ENCODE measurements at regions not wholly inside any gene's neighbourhood (a gene's known extent, or its start where the extent isn't known, plus 50 kb on each side); places are given as distances from the start of the nearest gene placed in this dataset.

DNA sequence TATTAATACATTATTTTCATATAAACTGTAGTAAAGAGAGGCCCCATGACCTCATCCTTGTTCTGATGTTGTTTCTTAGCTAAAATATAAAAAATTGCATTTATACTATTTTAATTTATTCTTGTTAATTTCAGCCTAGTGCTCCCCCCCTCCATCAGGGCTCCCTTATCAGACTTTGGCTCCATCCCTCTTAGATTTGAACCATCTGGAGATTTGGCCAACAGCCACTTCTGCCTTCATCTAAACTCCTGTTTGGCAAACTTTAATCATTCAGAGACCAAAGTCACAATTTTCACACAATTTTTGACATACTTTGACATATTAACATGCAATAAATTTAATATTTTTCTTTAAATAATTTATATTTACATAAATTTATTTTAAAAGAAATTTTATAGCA lies 569.3 kb downstream of the TDRD15 start:
- no peak for DNase-seq (ENCODE audit: low read depth in 3 of 3)

DNA sequence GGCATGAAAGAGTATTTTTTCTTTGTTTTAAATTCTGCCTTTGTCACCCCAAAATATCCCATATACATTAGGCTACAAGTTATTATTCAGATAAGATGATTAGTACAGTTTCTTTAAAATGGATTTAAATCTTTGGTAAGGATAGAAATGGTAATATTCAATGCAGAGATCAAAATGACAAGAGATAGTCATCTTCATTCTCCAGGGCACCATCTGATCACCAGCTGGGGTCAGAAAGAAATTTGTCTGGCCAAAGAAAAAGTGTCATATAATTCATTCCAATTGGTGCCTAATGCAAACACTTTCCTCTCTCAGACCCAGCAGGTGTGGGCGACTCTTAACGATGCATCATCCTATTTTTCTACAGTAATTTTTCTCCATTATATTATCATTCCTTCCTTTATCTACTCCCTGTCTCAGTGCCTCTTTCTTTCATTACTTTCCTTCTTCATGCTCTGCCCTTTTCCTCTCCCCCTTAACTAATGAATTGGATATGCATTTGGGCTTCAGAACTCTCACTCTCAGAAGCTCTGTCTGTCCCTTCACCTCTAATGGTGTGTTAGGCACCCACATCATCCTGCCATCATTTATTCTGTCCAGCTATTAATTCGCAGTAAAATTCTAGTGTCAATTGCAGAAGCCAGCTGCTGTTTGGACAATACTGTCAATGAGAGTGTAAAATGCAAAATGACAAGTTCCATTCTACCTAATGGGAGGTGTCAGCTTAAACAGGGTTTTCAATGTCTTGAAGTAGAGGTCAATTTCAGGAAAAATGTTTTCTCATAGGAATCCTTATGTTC lies 570.5 kb downstream of the TDRD15 start:
- no peak for DNase-seq (ENCODE audit: low read depth in 3 of 3)

DNA sequence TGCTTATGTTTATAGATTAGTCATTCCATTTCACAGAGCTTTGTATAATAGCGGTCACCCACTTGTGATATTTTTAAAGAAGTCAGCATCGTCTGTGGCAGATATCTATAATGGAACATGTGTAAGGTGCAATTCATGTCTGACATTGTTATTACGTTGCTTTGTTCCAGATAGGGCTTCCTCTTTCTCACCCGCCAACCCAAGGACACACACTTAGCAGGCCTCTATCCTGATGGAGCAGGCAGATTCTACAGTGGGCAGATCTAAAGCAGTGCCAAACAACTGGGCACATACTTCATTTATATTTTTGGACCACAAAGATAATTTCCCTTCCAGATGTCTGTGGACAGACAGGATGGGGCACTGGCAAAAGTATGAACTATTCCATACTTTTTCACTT lies 573.1 kb downstream of the TDRD15 start:
- DNase-seq (ENCODE audit: low read depth in 3 of 3) = no peak

DNA sequence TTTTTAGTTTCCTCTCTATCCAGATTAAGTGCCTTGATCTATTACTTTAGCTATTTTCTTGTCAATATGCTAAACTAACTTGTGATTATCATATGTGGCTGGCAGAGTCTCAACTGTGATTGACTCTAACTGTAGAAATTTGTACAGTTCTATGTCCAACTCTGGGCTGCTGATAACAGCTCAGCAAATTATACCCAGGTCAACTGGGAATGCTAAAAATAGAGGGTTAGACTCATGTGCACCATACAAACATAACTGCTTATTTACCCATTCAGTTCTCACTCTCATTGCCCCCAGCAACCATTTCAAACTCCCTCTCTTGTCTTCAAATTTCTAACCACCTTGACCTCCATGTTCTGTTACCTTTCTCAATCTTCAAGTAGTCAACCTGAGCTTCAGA lies 576.9 kb downstream of the TDRD15 start:
- no peak for DNase-seq (ENCODE audit: low read depth in 3 of 3)

DNA sequence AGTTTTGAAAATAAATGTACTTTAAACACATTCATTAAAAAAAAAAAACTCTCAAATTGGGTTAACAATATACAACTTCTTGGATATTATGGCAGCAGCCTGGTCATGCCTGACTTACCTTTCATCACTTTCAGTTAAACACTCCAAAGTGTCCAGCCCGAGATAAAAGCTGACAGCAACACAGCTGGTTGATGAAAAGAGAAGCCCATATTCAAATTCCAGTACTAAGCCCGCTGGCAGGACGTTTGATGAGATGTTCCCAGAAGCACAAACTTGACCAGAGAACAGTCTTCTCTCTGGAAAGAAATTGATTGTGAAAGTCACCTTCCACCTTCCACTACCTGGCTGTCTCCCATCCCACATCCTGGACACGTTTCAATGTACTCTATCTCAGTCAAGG lies 586.3 kb downstream of the TDRD15 start:
- DNase-seq (ENCODE audit: low read depth in 3 of 3) = no peak

DNA sequence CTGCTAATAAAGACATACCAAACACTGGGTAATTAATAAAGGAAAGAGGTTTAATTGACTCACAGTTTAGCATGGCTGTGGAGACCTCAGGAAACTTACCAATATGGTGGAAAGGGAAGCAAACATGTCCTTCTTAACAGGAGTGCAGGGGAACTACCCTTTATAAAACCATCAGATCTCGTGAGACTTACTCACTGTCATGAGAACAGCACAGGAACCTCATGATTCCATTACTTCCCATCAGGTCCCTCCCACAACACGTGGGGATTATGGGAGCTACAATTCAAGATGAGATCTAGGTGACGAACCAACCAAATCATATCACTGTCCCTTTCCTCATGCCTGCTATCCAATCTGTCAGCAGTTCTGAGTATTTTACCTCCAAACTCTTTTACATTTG lies 586.7 kb downstream of the TDRD15 start:
- no peak for DNase-seq (ENCODE audit: low read depth in 3 of 3)

DNA sequence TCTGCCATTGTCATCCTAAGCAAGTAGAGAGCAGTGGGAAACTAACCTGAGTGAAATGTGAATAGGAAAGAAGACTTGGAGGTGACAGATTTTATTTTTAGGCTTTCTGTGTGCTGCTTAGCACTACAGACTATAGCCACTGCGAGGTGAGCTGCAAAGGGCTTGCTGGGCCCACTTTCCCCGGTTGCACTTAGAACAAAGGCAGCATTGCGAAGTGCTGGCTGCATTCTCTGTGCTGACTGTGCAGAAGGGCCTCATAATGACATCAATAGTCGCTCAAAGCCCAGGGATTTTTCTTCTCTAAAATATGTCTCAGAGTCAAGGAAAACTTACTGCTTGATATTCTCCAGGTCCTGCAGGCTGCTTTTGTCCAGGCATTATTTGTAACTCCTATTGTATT lies 592.1 kb downstream of the TDRD15 start:
- no peak for DNase-seq (ENCODE audit: low read depth in 3 of 3)

DNA sequence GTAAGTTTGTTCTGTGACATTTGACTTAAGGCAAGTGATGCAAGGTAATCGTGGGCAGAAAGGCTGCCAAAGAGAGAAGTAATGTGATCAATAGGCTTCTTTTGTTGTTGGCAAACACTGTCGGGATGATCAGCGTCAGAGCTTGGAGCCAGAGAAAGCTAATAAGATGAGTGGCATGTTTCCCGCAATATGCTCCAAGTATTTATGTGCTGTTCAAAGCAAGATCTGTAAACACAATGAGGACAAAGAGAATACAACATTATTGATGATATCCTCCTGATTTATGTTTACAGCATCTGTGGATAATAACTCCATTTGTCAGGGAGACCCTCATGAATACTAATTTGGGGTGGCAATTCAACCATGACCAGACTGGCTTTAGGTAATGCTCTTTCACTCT lies 603.3 kb downstream of the TDRD15 start:
- no peak for DNase-seq (ENCODE audit: low read depth in 3 of 3)

DNA sequence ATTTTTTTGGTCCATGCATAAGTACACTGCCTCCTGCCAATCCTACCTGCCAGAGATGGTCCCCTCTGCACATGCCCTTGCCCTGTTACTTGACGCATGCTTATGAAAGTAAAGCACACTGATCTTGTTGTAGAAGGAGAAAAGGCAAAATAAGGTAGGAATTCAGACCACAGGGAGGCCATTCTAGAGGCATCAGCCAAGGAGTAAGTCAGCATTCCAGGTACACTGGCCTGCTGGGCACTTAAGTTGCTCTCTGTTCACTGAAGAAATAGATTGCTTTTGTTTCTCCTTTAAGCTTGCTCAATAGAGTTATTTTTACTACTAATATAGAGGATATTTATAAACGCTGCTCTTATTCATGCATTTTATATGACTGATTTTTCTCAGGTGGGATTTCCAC lies 604.4 kb downstream of the TDRD15 start:
- DNase-seq (ENCODE audit: low read depth in 3 of 3) = no peak

DNA sequence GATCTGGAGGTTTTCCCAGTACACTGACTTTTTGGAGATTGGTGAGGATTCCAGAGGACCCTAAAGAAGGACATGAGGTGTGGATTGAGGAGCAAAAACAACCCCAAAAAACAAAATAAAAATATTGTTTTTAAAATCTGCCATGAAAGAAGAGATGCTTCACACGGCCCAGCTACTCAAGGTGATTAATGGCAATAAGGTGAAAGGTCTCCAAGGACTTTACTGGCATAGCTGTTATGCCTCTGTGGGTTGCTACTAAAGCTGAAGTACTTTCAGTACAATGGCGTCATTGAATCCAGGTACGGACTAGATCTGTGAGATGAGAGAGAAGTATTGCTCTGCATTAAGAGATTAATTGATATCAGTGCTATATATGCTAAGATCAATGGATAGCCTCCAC lies 606.4 kb downstream of the TDRD15 start:
- DNase-seq (ENCODE audit: low read depth in 3 of 3) = no peak

DNA sequence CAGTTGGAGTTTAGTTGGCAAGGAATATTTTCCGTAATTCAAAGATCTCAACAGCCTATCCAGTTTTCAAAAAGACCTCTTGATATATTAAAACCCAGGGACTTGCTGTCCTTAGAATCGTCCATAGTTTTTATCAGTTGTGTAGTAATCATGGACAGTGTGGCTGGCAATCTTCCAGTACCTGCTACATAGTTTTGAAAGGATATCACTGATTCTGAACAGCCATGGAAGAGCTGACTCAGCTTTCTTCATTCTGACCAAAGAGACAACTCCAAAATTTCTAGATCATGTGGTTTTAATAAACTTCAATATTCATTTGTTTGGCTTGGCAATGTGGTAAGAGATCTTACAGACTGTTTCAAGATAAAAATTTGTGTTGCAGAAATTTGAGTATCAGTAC lies 616.7 kb downstream of the TDRD15 start:
- no peak for DNase-seq (ENCODE audit: low read depth in 3 of 3)

DNA sequence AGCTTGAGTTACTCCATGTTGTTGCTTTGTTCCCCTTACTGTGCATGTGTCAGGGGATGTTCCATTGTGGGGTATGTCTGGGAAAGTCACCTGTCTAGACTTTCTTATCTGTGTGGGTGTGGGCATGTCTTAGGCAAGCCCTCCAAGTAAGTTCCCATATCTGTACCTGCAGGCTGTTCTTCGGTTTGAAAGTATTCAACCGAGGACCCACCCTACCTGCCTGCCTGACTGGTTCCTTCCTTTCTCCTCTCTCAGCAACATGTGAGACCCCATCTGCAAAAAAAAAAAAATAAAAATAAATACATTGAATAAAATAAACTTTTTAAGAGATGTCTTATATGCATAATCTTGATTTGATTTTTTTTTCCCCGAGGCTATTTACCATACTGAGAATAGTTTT lies 622.7 kb downstream of the TDRD15 start:
- no peak for DNase-seq (ENCODE audit: low read depth in 3 of 3)

DNA sequence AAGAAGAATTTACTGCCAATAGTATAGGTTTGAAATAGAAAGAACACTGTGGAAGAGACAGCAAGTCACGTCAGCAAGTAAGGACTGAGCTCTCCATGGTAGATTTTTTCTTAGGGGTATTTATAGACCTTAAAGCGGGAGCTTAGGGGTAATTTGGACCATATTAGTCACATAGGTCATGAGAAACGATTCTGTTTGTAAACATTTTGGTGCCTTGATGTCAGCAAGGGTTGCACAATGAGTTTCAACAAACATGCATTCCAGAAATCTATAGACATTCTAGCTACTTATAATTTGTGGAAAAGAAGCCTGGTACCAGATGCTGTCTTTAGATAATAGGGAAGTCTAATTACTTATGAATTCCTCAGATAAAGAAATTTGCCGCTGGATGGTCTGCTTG lies 624.7 kb downstream of the TDRD15 start:
- DNase-seq (ENCODE audit: low read depth in 3 of 3) = no peak

DNA sequence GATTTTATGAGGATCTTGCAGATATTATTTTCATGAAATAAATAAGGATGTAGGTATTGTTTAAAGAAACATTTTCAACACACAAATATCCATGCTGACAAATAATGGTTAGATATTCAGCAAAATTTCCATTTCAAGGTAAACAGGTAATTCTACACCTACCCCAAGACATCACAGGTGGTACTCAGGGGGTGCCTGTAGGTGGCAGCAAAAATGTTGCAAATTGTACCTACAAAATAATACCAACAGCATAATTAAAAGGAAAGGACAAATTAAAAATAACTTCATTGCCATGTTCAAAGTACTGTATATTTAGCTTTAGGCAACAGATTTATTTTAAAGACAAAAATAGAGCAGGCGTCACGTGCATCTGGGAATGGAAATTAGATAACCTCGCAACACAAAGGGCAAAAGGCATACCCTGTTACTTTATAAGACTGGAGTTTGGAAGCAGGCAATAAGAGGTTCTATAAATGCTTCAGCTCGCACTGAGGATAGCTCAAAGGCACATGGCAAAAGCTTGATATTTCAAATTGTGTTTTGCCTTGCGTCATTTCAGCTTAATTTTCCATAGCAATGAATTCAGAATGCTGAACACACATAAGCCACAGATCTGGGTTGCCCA lies 630.5 kb downstream of the TDRD15 start:
- no peak for DNase-seq (ENCODE audit: low read depth in 3 of 3)

DNA sequence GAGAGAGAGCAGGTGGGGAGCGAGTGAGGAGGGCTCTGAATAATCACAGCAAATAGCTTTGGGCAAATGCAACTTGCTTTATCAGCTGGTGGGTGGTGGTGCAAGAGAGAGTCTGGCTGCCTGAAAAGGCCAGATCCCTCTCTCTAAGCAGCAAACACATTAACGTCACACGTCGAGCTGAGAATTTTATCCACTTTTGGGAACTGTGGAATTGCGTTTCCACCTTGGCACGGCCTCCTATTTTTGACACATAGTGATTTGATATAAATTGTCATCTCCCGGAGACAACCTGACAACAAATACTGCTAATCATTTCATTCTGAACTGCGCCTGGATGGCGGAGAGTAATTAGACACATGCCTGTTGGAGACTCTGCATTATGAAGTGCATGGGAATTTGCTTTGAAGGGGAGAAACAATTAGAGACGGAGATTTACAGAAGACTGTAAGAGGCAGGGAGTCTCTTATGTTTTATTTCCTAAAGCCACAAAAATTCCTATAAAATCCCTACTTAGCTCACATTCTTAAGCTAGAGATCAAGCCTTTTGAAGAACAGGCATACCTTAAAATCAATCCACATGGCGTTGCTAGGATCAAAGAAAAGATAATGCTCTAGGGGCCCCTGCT lies 634.1 kb downstream of the TDRD15 start:
- DNase-seq (ENCODE audit: low read depth in 3 of 3) = no peak

DNA sequence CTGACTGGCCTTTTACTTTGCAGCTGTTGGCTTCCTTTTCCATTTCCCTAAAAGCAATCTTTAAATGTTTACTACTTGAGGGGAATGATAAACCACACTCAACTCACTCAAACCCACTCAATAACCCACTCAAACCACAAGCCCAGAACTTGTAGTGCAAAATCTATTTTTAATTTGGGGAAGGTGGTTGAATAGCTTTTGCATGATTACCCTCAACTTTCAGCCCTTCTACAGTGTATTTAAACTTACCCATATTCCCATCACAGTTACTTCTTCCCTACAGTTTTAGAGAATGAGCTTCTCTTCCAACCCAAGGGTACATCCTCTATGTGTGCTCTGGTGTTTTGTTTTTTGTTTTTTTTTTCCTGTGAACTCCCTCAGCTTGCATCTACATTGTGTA lies 636.1 kb downstream of the TDRD15 start:
- no peak for DNase-seq (ENCODE audit: low read depth in 3 of 3)

DNA sequence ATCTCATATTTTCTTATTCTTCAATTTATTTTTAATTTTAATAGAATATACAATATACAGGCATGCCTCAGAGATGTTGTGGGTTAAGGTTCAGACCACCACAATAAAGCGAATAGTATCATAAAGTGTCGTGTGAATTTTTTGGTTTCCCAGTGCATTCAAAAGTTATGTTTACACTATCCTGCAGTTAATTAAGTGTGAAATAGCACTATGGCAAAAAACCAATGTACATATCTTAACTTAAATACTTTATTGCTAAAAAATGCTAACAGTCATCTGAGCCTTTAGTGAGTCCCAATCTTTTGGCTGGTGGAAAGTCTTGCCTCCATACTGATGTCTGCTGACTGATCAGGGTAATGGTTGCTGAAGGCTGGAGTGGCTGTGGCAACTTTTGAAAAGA lies 637.6 kb downstream of the TDRD15 start:
- no peak for DNase-seq (ENCODE audit: low read depth in 3 of 3)

DNA sequence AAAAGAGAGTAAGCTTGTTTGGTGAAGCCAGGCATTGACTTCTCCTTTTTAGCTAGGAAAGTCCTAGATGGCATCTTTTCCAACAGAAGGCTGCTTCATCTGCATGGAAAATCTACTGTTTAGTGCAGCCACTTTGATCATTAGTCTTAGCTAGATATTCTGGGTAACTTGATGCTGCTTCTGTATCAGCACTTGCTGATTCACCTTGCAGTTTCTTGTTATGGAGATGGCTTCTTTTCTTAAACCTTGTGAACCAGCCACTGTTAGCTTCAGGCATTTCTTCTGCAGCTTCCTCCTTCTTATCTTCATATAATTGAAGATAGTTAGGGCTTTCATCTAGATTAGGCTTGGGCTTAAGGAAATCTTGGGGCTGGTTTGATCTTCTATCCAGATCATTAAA lies 639.7 kb downstream of the TDRD15 start:
- DNase-seq (ENCODE audit: low read depth in 3 of 3) = no peak

DNA sequence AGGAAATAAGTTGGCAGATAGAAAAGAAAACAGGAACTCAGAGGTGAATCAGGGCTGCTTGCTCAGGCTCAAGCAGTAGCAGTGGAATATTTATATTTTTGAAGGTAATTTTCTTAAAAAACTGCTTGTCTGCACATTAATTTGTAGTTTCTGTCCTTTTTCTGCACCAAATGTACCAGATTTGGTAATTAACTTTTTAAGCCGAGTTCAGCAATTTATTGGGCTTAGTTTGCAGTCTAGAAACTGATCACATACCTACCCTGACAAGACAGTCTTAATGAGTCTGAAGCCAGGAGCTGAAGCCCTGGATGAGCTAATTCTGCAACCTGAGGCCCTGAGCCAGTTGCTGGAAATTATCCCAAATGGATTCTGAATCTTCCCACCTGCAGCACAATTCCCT lies 647.0 kb downstream of the TDRD15 start:
- DNase-seq (ENCODE audit: low read depth in 3 of 3) = no peak

DNA sequence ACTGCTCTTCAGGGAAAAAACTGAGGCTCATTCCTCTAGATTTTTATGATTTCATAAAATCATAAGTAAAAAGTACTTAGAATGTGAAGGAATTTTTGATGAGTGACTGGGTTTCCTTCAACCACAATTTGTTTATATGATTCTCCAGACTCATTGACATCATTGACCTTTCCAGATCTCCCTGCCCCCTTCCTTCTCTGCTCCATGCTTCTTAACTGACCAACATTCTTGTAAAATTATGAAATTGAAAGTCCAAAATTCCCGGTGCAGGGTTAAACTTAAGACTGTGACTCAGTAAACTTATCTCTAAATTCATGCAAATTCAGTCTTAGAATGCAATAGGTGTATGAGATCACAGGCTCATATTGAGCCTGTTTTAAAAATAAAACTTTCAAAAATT lies 648.9 kb downstream of the TDRD15 start:
- no peak for DNase-seq (ENCODE audit: low read depth in 3 of 3)

DNA sequence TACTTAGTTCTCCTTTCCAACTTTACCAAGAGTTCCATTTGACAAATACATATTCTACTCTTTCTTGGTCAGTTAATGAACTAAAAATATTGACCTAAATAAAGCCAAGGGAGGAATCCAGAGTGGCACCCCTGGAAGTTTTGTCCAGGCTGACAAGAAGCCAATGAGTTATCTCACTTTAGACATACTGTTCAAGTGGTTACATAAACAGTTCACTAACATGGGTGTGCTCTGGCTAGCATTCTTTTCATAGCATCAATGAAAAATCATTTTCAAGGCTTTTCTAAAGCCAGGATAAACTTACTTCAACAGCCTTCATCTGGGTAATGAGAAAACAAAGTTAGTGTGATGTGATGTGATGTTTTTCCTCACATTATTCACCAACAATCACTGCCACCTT lies 649.4 kb downstream of the TDRD15 start:
- DNase-seq (ENCODE audit: low read depth in 3 of 3) = no peak

DNA sequence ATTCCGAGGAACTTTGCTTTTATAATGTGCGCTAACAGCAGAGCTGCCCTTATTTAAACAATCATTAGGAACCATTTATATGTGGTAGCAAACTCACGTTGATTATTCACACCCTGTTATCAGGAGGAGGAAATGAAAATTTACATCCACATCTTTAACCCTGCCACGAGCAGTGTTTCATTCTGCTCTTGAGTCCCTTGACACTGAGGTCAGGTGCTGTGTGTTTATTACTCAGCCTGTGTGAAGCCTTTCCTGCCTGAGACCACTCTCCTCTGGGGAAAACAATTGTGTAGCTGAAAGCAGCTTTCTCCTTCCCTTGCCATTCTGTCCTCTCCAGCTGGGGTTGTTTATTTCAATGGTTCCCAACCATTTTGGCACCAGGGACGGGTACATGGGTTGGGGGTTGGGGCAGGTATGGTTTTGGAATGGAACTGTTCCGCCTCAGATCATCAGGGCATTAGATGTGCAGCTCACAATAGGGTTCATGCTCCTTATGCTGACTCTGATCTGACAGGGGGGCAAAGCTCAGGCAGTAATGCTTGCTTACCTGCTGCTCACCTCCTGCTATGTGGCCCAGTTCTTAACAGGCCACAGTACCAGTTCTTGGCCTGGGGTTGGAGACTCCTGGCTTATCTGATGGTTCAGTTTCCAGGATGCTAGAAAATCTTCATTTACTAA lies 651.1 kb downstream of the TDRD15 start:
- no peak for DNase-seq (ENCODE audit: low read depth in 3 of 3)

DNA sequence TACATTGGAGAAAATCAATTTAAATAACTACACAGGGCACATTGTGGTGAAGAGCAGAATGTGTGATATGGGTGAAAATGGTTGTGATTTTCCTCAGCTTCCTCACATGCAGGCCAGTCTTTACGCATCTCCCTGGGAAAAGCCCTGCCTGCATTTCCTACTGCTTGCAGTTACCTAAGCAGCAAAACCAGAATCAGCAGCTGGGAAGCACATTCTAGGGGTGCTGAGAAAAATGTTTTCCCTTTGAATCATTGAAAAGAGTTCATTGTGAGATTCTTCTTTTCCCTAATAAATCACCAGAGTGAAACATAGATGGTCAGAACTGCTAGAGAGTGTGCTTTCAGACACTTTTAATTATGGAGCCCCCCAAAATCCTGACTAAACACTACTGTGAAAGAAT lies 656.0 kb downstream of the TDRD15 start:
- no peak for DNase-seq (ENCODE audit: low read depth in 3 of 3)
